ENCODE measurements at regions not wholly inside any gene's neighbourhood (a gene's known extent, or its start where the extent isn't known, plus 50 kb on each side); places are given as distances from the start of the nearest gene placed in this dataset. TPM values are rescaled to one million over a fixed set of nuclear protein-coding genes. Genes with fewer than 3 reads are reported as not detected.

GRCh38 chr4:30656828-30657227 lies 63.3 kb upstream of the PCDH7 start:
- TF ChIP-seq CTCF (IDR thresholded peaks at IDR 0.05) (no peak), POLR2A (IDR thresholded peaks at IDR 0.05) (no peak)
- no peak for ATAC-seq
- Histone ChIP-seq H3K27me3 (no peaks in the 10 kb centered on the region), H3K9me3 (no peaks in the 10 kb centered on the region), H3K27ac (no peak overlapping the region), H3K36me3 (replicated peaks in 1 of 2; ENCODE audit: insufficient read depth in 1 of 2, low read depth in 2 of 2) (no peaks in the 10 kb centered on the region), H3K4me1 (no peaks in the 10 kb centered on the region), H3K4me3 (no peak overlapping the region)
- no peak for DNase-seq
- WGBS, 2 donors = 77 to 84% methylated on average over 5 of the region's 5 CpGs
- intact Hi-C loops (cut with DNase I) = no loop called here

GRCh38 chr4:30667919-30668318 lies 52.2 kb upstream of the PCDH7 start:
- H3K4me3 ChIP-seq = no peak overlapping the region
- DNase-seq = no peak
- H3K4me1 ChIP-seq = no peaks in the 10 kb centered on the region
- WGBS, 2 donors = 59 to 77% methylated on average over 3 of the region's 3 CpGs
- H3K27me3 ChIP-seq = no peaks in the 10 kb centered on the region
- intact Hi-C loops (cut with DNase I) = no loop called here
- H3K36me3 ChIP-seq (replicated peaks in 1 of 2; ENCODE audit: insufficient read depth in 1 of 2, low read depth in 2 of 2) = no peaks in the 10 kb centered on the region
- ATAC-seq = no peak
- H3K9me3 ChIP-seq = no peaks in the 10 kb centered on the region
- TF ChIP-seq POLR2A (IDR thresholded peaks at IDR 0.05) (no peak), CTCF (IDR thresholded peaks at IDR 0.05) (no peak)
- H3K27ac ChIP-seq = no peak overlapping the region

DNA sequence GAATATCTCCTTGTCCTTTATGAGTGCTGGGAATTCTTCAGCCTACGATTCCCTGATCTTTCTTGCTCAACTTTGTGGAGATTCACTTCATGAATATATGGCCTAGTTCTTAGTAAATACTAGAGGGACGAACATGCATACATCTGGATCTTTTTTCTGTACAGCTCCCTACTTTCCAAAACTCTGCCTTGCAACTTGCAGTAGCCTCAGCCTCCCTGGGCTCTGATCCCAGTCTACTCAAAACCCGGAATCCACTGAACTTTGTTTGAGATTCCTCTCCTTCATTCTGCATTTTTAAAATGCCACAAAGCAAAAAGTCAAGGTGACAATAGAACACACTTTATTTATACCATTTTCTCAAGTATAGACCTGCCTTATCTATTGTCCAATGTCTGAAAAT lies 50.0 kb upstream of the PCDH7 start:
- no peaks in the 10 kb centered on the region for H3K4me1 ChIP-seq
- no peaks in the 10 kb centered on the region for H3K9me3 ChIP-seq
- TF ChIP-seq POLR2A (IDR thresholded peaks at IDR 0.05) = no peak
- TF ChIP-seq CTCF (IDR thresholded peaks at IDR 0.05) = no peak
- intact Hi-C loops (cut with DNase I) = no loop called here
- no peaks in the 10 kb centered on the region for H3K27me3 ChIP-seq
- H3K27ac ChIP-seq = no peak overlapping the region
- DNase-seq = no peak
- no peaks in the 10 kb centered on the region for H3K36me3 ChIP-seq (replicated peaks in 1 of 2; ENCODE audit: insufficient read depth in 1 of 2, low read depth in 2 of 2)
- 62 to 65% methylated on average over 3 of the region's 3 CpGs for WGBS, 2 donors
- H3K4me3 ChIP-seq = no peak overlapping the region
- ATAC-seq = no peak

Small RNAs in the stretch of these regions (small RNA-seq; reads per million reads assigned to genes)
- not detected for gene AC097510.1

Data from body of pancreas (tissue), 4 donors.